Neural cell (in vitro differentiated cells): ENCODE measurements at regions not wholly inside any gene's neighbourhood (a gene's known extent, or its start where the extent isn't known, plus 50 kb on each side); places are given as distances from the start of the nearest gene placed in this dataset.

ENCODE experiments used
- EP300 ChIP-seq: fragments of 450-650 bp; conservative IDR thresholded peaks from 2 replicates; pipeline ENCODE4 v1.6.1; 2014; ENCODE audit warnings: antibody characterized with exemption, mild to moderate bottlenecking, moderate library complexity; ENCODE audit not compliant: poor library complexity, severe bottlenecking
- POLR2AphosphoS5 ChIP-seq: IDR thresholded peaks from 2 replicates; pipeline ENCODE4 v1.6.1; 2012
- TAF1 ChIP-seq: IDR thresholded peaks from 2 replicates; pipeline ENCODE4 v1.6.1; 2012; ENCODE audit warnings: low read depth
- TF ChIP-seq, protein P1 (sequence below): fragments of 450-650 bp; IDR thresholded peaks from 2 replicates; pipeline ENCODE4 v1.5.1; 2014; ENCODE audit warnings: antibody characterized with exemption, mild to moderate bottlenecking, moderate library complexity; ENCODE audit not compliant: poor library complexity, severe bottlenecking
- TF ChIP-seq, protein P2 (sequence below): IDR thresholded peaks from 2 replicates; pipeline ENCODE4 v1.6.1; 2012; ENCODE audit warnings: borderline replicate concordance

DNA sequence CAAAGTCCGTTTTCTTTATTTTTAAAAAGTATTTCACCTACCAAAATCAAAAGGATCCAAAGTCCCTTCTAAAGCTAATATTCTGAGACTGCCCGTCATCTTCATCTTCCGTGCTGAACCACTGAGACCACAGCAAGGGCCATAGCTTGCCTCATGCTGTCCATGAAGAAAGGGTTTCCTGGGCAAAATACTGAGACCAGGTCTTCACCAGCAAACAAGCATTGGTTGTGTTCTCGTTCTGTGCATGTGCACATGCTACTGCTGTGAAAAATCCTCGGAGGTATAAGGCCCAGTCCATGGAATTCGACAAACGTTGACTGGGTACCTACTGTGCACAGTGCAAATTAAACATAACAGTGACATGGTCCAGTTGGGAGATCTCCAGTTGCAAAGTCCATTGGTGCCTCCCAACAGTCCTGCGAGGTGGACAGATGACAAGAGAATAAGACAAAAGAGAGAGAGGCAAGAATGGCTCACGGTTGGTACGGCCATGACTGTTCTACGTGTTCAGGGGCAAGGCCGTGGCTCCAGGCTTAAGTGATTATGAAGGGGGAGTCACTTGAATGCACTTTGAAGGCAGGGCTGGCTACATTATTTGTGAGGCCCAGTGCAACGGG, 192.6 kb upstream of the GLI2 start:
- TF ChIP-seq POLR2AphosphoS5: no peak
- TF ChIP-seq, protein P1, sequence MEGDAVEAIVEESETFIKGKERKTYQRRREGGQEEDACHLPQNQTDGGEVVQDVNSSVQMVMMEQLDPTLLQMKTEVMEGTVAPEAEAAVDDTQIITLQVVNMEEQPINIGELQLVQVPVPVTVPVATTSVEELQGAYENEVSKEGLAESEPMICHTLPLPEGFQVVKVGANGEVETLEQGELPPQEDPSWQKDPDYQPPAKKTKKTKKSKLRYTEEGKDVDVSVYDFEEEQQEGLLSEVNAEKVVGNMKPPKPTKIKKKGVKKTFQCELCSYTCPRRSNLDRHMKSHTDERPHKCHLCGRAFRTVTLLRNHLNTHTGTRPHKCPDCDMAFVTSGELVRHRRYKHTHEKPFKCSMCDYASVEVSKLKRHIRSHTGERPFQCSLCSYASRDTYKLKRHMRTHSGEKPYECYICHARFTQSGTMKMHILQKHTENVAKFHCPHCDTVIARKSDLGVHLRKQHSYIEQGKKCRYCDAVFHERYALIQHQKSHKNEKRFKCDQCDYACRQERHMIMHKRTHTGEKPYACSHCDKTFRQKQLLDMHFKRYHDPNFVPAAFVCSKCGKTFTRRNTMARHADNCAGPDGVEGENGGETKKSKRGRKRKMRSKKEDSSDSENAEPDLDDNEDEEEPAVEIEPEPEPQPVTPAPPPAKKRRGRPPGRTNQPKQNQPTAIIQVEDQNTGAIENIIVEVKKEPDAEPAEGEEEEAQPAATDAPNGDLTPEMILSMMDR: no peak
- no peak for TF ChIP-seq TAF1
- TF ChIP-seq, protein P2, sequence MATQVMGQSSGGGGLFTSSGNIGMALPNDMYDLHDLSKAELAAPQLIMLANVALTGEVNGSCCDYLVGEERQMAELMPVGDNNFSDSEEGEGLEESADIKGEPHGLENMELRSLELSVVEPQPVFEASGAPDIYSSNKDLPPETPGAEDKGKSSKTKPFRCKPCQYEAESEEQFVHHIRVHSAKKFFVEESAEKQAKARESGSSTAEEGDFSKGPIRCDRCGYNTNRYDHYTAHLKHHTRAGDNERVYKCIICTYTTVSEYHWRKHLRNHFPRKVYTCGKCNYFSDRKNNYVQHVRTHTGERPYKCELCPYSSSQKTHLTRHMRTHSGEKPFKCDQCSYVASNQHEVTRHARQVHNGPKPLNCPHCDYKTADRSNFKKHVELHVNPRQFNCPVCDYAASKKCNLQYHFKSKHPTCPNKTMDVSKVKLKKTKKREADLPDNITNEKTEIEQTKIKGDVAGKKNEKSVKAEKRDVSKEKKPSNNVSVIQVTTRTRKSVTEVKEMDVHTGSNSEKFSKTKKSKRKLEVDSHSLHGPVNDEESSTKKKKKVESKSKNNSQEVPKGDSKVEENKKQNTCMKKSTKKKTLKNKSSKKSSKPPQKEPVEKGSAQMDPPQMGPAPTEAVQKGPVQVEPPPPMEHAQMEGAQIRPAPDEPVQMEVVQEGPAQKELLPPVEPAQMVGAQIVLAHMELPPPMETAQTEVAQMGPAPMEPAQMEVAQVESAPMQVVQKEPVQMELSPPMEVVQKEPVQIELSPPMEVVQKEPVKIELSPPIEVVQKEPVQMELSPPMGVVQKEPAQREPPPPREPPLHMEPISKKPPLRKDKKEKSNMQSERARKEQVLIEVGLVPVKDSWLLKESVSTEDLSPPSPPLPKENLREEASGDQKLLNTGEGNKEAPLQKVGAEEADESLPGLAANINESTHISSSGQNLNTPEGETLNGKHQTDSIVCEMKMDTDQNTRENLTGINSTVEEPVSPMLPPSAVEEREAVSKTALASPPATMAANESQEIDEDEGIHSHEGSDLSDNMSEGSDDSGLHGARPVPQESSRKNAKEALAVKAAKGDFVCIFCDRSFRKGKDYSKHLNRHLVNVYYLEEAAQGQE: no peak
- TF ChIP-seq EP300: no peak
